Naive thymus-derived CD4-positive, alpha-beta T cell (primary cell): ENCODE measurements at regions not wholly inside any gene's neighbourhood (a gene's known extent, or its start where the extent isn't known, plus 50 kb on each side); places are given as distances from the start of the nearest gene placed in this dataset.
"Not testable (repeated sequence)": the region's sequence is repeated elsewhere in the genome, so short reads cannot be mapped to it uniquely, and the experiment has no call there.

Source experiments
- ATAC-seq: fragments of 150-1000 bp; cut with Tn5 transposase; 2 replicates; pipeline ENCODE4 v1.10.0; 2021; ENCODE audit warnings: mild to moderate bottlenecking, moderate library complexity
- CTCF ChIA-PET: fragments of 350-600 bp; sonication (Branson Sonifier 250); formaldehyde crosslinking; loops from one replicate; lab custom pipeline; 2021; ENCODE audit warnings: antibody characterized with exemption; lab: Charles Lee
- POLR2A ChIA-PET: fragments of 350-600 bp; sonication (Branson Sonifier 250); formaldehyde crosslinking; loops from one replicate; lab custom pipeline; 2021; ENCODE audit warnings: antibody characterized with exemption, inconsistent platforms; lab: Charles Lee
- DNase-seq, 9 donors: peaks; one replicate each; pipeline versions ENCODE4 v3.0.0 to v3.0.0-alpha.2; 2020 to 2022; ENCODE audit warnings: mixed read lengths in 1 of 9
- H3K27ac ChIP-seq: one replicate; pipeline ENCODE4 v1.7.0; 2013; ENCODE audit warnings: mild to moderate bottlenecking, low read depth, low read length, moderate library complexity
- H3K27me3 ChIP-seq, 2 donors: one replicate each; pipeline ENCODE4 v1.7.0; 2013; ENCODE audit warnings: low read length in 2 of 2, mild to moderate bottlenecking in 2 of 2, moderate library complexity in 2 of 2; ENCODE audit not compliant: control insufficient read depth in 2 of 2, insufficient read depth in 2 of 2
- H3K36me3 ChIP-seq, 3 experiments: 1 replicate in 2 of 3; 2 replicates in 1 of 3; pipeline ENCODE4 v1.7.0; 2013; ENCODE audit warnings: low read length in 3 of 3, mild to moderate bottlenecking in 3 of 3, moderate library complexity in 1 of 3; ENCODE audit not compliant: insufficient read depth in 3 of 3, control insufficient read depth in 2 of 3
- H3K4me1 ChIP-seq, 2 donors: one replicate each; pipeline ENCODE4 v1.7.0; 2013; ENCODE audit warnings: low read length in 2 of 2, mild to moderate bottlenecking in 2 of 2, moderate library complexity in 1 of 2; ENCODE audit not compliant: control insufficient read depth in 2 of 2, insufficient read depth in 2 of 2
- H3K4me3 ChIP-seq: 2 replicates; pipeline ENCODE4 v1.7.0; 2013; ENCODE audit warnings: mild to moderate bottlenecking, low read length
- H3K9me3 ChIP-seq, 3 experiments: 1 replicate in 2 of 3; 2 replicates in 1 of 3; pipeline ENCODE4 v1.7.0; 2013; ENCODE audit warnings: low read length in 3 of 3; ENCODE audit not compliant: control insufficient read depth in 2 of 3
- H3K27ac Mint-ChIP-seq, 9 donors: one replicate each; pipeline ENCODE4 v1.8.0; 2020 to 2022; ENCODE audit warnings: mixed read lengths in 9 of 9, mild to moderate bottlenecking in 8 of 9, moderate library complexity in 5 of 9, inconsistent platforms in 2 of 9
- H3K27me3 Mint-ChIP-seq, 5 donors: one replicate each; pipeline ENCODE4 v1.8.0; 2021 to 2022; ENCODE audit warnings: mixed read lengths in 5 of 5, mild to moderate bottlenecking in 1 of 5
- H3K36me3 Mint-ChIP-seq, 5 donors: one replicate each; pipeline ENCODE4 v1.8.0; 2020 to 2022; ENCODE audit warnings: mixed read lengths in 5 of 5, mild to moderate bottlenecking in 3 of 5, inconsistent platforms in 1 of 5
- H3K4me1 Mint-ChIP-seq, 7 donors: one replicate each; pipeline ENCODE4 v1.8.0; 2020 to 2022; ENCODE audit warnings: mixed read lengths in 7 of 7, mild to moderate bottlenecking in 3 of 7, inconsistent platforms in 1 of 7
- H3K4me3 Mint-ChIP-seq, 10 donors: one replicate each; pipeline ENCODE4 v1.8.0; 2020 to 2022; ENCODE audit warnings: mild to moderate bottlenecking in 10 of 10, mixed read lengths in 10 of 10, moderate library complexity in 6 of 10, inconsistent platforms in 2 of 10
- H3K9me3 Mint-ChIP-seq, 11 donors: one replicate each; pipeline ENCODE4 v1.8.0; 2020 to 2022; ENCODE audit warnings: mixed read lengths in 11 of 11, mild to moderate bottlenecking in 4 of 11, inconsistent platforms in 1 of 11, moderate library complexity in 1 of 11
- intact Hi-C, 2 donors: fragments of 100-400 bp; cut with micrococcal nuclease; formaldehyde crosslinking; loops; one replicate each; pipeline ENCODE4 v1.15.1; 2023

DNA sequence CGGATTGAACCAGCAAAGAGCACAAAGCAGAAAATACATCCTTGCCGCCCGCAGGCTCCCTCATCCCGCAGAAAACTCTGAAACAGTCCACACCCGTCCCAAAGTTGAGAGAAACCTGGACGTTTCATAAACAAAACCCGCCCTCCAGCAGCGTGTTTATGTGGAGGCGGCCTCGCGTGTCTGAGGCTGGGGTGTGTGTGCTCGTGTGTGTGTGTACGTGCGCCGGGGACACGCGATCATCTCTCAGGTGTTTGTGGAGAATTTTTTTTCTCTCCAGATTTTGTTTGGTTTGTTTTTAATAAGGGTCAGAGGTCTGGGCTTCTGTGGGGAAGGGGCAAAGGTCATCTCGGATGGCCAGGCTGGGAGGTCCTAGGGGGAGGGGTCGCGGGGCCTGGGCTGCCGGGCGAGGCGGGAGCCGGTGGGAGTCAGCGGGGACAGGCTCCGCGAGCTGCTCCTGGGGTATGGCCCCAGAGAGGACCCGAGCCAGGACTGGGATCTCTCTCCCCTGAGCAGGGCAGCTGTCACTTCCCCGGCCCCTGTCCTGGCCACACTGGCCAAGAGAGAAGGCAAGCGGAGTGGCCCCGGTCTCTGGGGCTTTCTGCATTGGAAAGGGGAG is 206.4 kb downstream of the C9orf50 start:
- Histone ChIP-seq H3K4me1 (peaks cover 17 to 20% of the 10 kb centered on the region in 2 donors), H3K4me3 (peak overlapping the region; percentile 76), H3K36me3 (no peaks in the 10 kb centered on the region), H3K27ac (peak overlapping the region; percentile 100), H3K27me3 (no peaks in the 10 kb centered on the region), H3K9me3 (no peaks in the 10 kb centered on the region)
- Mint-ChIP-seq H3K4me1 (peaks cover 5 to 41% (median 36%) of the 10 kb centered on the region in 7 donors), H3K27ac (peak overlapping the region; percentile 95 to 100 (median 99)), H3K4me3 (peak overlapping the region; percentile 84 to 94 (median 90)), H3K9me3 (peaks cover 0 to 13% (median 8%) of the 10 kb centered on the region in 11 donors), H3K36me3 (peaks cover 0 to 11% (median 6%) of the 10 kb centered on the region in 5 donors), H3K27me3 (peaks cover 0 to 2% (median 0%) of the 10 kb centered on the region in 5 donors)
- intact Hi-C loops, result loop anchor here in 1 of 2 donors (5.0 kb wide), 1 partner anchor 473 kb away; no protein-coding TSS in a partner anchor
- ChIA-PET CTCF (no interaction called here), POLR2A (interaction anchor here (0.8 to 3.1 kb wide), 6 partner anchors 22 to 75 kb away, joined by 3 to 15 read pairs (median 4); no protein-coding TSS in a partner anchor)
- no peak for ATAC-seq
- peak in 7 of 9 donors; percentile 33 to 70 (median 59) for DNase-seq

- Mint-ChIP-seq H3K27me3 (peaks cover 0 to 2% (median 0%) of the 10 kb centered on the region in 5 donors), H3K9me3 (peaks cover 0 to 12% (median 8%) of the 10 kb centered on the region in 11 donors), H3K36me3 (peaks cover 0 to 11% (median 6%) of the 10 kb centered on the region in 5 donors), H3K27ac (peak overlapping the region; percentile 95 to 100 (median 99)), H3K4me1 (peaks cover 5 to 43% (median 33%) of the 10 kb centered on the region in 7 donors), H3K4me3 (peak overlapping the region; percentile 84 to 94 (median 90))
- intact Hi-C loops, result loop anchor here (1.0 to 5.0 kb wide), 12 partner anchors 24 to 474 kb away; no protein-coding TSS in a partner anchor
- Histone ChIP-seq H3K27me3 (no peaks in the 10 kb centered on the region), H3K36me3 (no peaks in the 10 kb centered on the region), H3K9me3 (no peaks in the 10 kb centered on the region), H3K27ac (peak overlapping the region; percentile 100), H3K4me1 (peaks cover 17 to 20% of the 10 kb centered on the region in 2 donors), H3K4me3 (peak overlapping the region; percentile 76)
- CTCF ChIA-PET, result no interaction called here
- POLR2A ChIA-PET, result interaction anchor here (0.6 to 3.1 kb wide), 10 partner anchors 23 to 1477 kb away, joined by 3 to 15 read pairs (median 4); partner anchors contain the start of gene IER5L
- DNase-seq, result peak; percentile 95 to 100 (median 98)
- peak; percentile 89 for ATAC-seq
Measured at GRCh38 chr9:129413537-129414376, 207.1 kb downstream of the C9orf50 start.

GRCh38 chr9:129412814-129413536 is 207.9 kb downstream of the C9orf50 start:
- Histone ChIP-seq H3K36me3 (no peaks in the 10 kb centered on the region), H3K4me3 (peak overlapping the region; percentile 59), H3K9me3 (no peaks in the 10 kb centered on the region), H3K4me1 (peaks cover 17 to 20% of the 10 kb centered on the region in 2 donors), H3K27ac (peak overlapping the region; percentile 100), H3K27me3 (no peaks in the 10 kb centered on the region)
- POLR2A ChIA-PET, result interaction anchor here (0.6 to 1.8 kb wide), 5 partner anchors 30 to 235 kb away, joined by 3 to 11 read pairs (median 4); partner anchors contain the start of gene IER5L
- peaks cover 0 to 12% (median 8%) of the 10 kb centered on the region in 11 donors for H3K9me3 Mint-ChIP-seq
- peak in 4 of 9 donors; percentile 54 to 71 (median 64) for DNase-seq
- intact Hi-C loops, result loop anchor here (1.0 to 5.0 kb wide), 12 partner anchors 24 to 474 kb away; no protein-coding TSS in a partner anchor
- H3K4me1 Mint-ChIP-seq, result peaks cover 5 to 43% (median 33%) of the 10 kb centered on the region in 7 donors
- peaks cover 0 to 2% (median 0%) of the 10 kb centered on the region in 5 donors for H3K27me3 Mint-ChIP-seq
- H3K36me3 Mint-ChIP-seq, result peaks cover 0 to 11% (median 6%) of the 10 kb centered on the region in 5 donors
- CTCF ChIA-PET, result no interaction called here
- peak overlapping the region; percentile 80 to 89 (median 86) for H3K4me3 Mint-ChIP-seq
- ATAC-seq, result peak; percentile 48
- H3K27ac Mint-ChIP-seq, result peak overlapping the region; percentile 95 to 99 (median 98)

DNA sequence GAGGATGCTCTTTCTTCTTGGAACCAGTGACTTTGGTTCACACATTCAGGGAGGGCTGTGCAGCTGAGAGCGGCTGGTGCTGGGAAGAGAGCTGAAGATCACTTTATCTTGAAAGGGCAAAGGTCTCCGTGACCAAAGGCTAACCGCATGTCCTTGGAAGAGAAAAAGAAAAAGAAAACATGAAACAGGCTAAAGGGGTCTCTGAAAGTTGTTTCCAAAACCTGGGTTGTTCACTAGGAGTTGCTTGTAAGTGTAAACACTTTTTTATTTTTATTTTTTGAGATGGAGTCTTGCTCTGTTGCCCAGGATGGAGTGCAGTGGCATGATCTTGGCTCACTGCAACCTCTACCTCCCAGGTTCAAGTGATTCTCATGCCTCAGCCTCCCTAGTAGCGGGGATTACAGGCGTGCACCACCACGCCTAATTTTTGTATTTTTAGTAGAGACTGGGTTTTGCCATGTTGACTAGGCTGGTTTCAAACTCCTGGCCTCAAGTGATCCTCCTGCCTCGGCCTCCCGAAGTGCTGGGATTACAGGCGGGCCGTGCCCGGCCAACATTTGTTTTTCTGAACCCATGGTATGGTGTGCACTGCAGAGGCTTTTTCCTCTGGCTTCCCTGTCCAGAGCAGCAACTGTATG is 208.6 kb downstream of the C9orf50 start:
- DNase-seq, H3K36me3 ChIP-seq, ATAC-seq, H3K27me3 Mint-ChIP-seq, CTCF ChIA-PET, H3K27me3 ChIP-seq, H3K9me3 ChIP-seq: not testable (repeated sequence)
- intact Hi-C loops, result loop anchor here (2.0 to 5.0 kb wide), 3 partner anchors 75 to 475 kb away; no protein-coding TSS in a partner anchor
- Mint-ChIP-seq H3K9me3 (peaks cover 0 to 12% (median 8%) of the 10 kb centered on the region in 11 donors), H3K27ac (peak overlapping the region; percentile 95 to 99 (median 98)), H3K36me3 (peaks cover 0 to 11% (median 6%) of the 10 kb centered on the region in 5 donors), H3K4me1 (peaks cover 5 to 43% (median 31%) of the 10 kb centered on the region in 7 donors), H3K4me3 (peak overlapping the region; percentile 80 to 89 (median 86))
- Histone ChIP-seq H3K27ac (peak overlapping the region; percentile 100), H3K4me3 (peak overlapping the region; percentile 28), H3K4me1 (peaks cover 17 to 20% of the 10 kb centered on the region in 2 donors)
- POLR2A ChIA-PET, result interaction anchor here (0.6 to 1.8 kb wide), 5 partner anchors 24 to 234 kb away, joined by 3 to 11 read pairs (median 4); partner anchors contain the start of gene IER5L

DNA sequence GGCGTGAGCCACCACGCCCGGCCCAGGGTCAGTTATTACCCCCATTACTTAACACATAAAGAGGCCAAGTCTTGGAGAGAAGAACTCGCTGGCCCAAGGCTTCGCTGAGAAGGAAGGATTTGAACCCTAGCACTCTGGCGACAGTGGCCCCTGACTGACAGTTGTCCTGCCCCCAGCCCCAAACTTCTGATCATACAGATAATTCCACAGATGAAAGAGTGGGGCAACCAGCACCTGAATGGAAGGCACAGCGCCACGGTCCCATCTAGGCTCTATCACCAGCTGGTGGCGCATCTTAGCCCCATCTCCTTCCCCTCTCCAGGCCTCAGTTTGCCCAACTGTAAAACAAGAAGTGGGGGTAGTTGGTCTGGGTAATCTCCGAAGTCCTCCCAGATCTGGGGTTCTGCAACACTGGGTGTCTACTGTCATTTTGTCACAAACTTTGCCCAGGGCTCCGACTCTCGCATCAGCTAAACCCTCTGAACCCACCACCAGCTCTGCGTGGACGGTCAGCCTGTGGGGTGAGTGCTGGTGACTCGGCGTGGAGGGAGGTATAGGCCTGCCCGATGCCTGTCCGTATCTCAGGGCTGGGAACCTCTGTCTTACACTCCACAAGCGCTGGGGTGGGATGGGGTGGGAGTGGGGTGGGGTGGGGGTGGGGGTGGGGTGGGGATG is 209.3 kb downstream of the C9orf50 start:
- intact Hi-C loops, result loop anchor here (2.0 to 5.0 kb wide), 3 partner anchors 75 to 476 kb away; no protein-coding TSS in a partner anchor
- H3K27ac ChIP-seq, result no peak overlapping the region
- H3K27me3 Mint-ChIP-seq, result peaks cover 0 to 4% (median 0%) of the 10 kb centered on the region in 5 donors
- H3K27me3 ChIP-seq, result no peaks in the 10 kb centered on the region
- POLR2A ChIA-PET, result interaction anchor here (1.0 to 1.8 kb wide), 2 partner anchors 25 to 29 kb away, joined by 4 to 11 read pairs; no protein-coding TSS in a partner anchor
- peaks cover 0 to 12% (median 8%) of the 10 kb centered on the region in 11 donors for H3K9me3 Mint-ChIP-seq
- CTCF ChIA-PET, result no interaction called here
- DNase-seq (no peak), ATAC-seq (no peak)
- peak overlapping the region; percentile 53 to 98 (median 95) for H3K27ac Mint-ChIP-seq
- H3K36me3 ChIP-seq, result no peaks in the 10 kb centered on the region
- no peak overlapping the region for H3K4me3 ChIP-seq
- peak overlapping the region in 2 of 10 donors; percentile 17 to 84 for H3K4me3 Mint-ChIP-seq
- peaks cover 6 to 42% (median 29%) of the 10 kb centered on the region in 7 donors for H3K4me1 Mint-ChIP-seq
- no peaks in the 10 kb centered on the region for H3K9me3 ChIP-seq
- peaks cover 0 to 11% (median 6%) of the 10 kb centered on the region in 5 donors for H3K36me3 Mint-ChIP-seq
- H3K4me1 ChIP-seq, result peaks cover 17 to 20% of the 10 kb centered on the region in 2 donors
